ENCODE measurements at regions not wholly inside any gene's neighbourhood (a gene's known extent, or its start where the extent isn't known, plus 50 kb on each side); places are given as distances from the start of the nearest gene placed in this dataset.
"Not testable (repeated sequence)": the region's sequence is repeated elsewhere in the genome, so short reads cannot be mapped to it uniquely, and the experiment has no call there.

DNA sequence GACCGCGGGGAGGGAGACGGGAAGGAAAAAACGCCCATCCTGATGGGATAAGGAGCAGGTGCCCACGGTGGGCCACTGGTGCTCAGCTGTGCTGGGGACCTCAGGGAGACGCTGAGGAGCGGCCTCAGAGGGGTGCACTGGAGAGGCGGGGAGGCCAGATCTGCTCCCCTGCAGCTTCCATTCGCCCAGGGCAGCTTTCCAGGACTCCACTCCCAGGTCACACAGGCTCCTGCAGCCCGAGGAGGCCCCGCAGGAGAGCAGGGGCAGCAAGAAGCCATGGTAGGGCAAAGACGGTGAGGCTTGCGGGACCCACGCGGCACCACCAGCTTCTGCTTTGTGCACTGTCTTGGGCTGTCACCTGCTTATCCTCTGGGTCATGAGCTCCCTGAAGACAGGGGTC, 82.5 kb upstream of the SULF2 start:
- DNase-seq = no peak

DNA sequence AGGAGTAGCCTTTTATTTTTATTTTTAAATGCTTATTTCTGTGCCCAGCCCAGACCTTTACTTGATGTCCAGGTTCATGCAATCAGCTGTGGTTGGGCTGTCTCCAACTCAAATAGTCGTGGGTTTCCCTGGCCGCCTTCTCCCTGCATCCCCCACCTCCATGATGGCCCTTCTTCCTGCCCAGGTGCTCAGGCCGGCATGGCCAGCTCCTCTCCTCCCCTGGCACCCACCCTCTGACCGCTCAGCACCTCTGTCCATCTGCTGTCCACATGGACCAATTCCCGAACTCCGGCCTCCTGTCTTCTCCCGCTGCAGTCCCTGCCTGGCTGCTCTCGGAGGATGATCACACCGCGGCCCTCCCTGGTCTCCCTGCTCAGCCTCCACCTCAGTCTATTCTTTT, 81.2 kb upstream of the SULF2 start:
- no peak for DNase-seq

DNA sequence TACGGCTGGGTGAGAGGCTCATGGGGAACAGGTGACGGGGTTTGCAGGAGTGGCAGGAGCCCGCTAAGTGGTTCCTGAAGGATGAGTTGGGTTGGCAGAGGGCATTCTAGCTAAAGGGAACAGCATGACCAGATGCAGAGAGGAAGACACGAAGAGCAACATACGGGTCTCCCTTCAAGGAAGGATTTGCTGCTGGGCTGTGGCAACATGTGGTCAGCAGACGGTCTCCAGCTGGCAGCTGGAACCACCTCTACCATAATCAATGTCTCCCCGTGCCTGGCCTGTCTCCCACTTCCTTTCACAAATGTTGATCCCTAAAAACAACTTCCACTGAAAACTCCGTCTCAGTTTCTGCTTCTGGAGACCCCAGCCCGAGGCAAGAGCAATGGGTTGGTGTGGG, 80.6 kb upstream of the SULF2 start:
- DNase-seq = no peak

DNA sequence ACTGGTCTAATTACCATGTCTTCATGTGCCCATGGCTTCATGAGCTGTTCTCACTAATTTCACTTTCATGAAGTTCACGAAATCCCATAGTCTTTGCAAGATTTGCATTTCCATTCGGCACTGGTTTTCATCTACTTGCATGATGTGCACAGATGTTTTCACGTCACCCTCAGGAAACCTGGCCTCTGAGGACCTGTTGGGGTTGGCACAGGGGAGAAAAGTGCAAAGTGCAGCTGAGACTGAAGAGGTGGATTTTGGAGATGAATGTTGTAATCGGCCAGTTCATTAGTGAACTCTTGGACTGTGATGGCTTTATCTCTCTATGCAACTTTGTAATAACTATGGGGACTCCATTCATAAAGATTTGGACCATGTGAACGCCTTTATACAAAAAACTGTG, 80.2 kb upstream of the SULF2 start:
- no peak for DNase-seq

DNA sequence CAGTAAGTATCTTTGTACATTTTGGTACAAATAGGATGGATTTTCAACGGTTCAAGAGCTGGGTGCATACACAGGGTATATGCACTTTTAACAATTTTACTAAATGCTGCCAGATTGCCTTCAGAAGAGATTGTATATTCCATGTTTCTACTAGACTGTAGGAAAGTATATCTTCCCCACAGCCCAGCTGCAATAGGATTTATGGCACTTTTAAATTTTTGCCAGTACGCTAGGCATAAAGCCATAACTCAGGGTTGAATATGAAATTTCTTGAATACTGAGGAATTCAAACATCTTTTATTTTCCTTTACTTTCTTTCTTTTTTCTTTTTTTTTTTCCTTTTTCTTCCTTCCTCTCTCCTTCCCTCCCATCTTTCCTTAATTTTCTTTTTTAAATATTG, 78.7 kb upstream of the SULF2 start:
- DNase-seq = no peak

DNA sequence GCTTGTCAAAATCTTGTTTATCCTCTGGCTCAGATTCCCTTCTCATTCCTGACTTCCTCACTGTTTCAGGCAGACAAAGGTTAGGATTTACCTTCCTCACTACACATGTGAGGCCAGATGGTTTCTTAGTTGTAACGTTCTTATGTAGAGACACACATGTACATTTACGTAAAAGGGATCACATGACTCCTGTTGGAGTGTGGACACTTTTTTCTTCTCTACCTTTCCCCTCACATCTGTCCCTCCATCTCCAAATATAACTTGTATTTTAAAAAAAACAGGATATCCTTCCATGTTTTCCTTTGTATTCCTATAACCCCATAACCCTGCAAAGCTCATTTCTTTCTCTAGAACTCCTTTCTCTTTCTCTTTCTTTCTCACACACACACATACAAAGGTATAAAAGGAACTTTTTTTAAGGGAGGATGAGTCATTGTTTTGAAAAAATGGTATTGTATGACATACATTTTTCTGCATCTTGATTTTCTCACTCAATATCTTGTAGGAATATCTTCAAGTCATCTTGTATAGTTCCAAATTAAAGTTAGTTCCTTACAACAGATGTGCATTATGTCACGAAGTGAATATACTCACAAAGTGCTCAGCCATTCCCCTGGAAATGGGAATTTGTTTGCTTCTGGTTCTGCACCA, 78.2 kb upstream of the SULF2 start:
- DNase-seq = no peak

DNA sequence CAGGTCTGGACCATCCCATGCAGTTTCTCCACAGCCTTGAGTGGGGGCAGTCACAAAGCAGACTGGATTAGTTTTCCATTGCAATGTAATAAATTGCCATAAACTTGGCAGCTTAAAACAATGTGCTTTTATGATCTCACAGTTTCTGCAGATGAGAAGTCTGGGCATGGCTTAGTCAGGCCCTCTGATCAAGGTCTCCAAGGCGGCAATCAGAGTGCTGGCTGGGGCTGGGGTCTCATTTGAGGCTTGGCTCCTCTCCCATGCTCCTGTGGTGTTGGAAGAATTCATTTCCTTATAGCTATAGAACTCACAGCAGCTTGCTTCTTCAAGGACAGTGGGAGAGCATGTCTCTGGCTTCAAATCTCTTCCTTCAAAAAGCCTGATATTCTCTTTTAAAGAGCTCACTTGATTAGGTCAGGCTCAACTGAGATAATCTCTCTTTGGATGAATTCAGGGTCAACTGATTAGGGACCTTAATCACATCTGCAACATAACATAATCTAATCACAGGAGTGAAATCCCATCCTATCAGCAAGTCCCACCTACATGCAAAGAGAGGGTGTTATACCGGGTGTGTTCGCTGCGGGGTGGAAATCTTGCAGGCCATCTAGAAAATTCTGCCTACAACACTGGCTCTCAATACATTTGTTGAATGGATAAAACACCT, 77.4 kb upstream of the SULF2 start:
- no peak for DNase-seq

DNA sequence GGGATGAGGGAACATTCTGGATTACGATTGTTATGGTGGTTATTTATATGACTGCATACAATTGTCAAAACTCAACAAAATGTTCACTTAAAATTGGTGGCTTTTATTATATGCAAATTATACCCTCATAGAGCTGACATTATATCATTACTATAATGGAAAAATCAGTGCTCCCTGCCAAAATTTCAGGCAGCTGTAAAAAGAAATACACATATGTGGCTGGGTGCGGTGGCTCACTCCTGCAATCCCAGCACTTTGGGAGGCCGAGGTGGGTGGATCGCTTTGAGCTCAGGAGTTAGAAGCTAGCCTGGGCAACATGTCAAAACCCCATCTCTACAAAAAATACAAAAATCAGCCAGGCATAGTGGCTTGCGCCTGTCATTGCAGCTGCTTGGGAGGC, 75.8 kb upstream of the SULF2 start:
- DNase-seq = no peak

DNA sequence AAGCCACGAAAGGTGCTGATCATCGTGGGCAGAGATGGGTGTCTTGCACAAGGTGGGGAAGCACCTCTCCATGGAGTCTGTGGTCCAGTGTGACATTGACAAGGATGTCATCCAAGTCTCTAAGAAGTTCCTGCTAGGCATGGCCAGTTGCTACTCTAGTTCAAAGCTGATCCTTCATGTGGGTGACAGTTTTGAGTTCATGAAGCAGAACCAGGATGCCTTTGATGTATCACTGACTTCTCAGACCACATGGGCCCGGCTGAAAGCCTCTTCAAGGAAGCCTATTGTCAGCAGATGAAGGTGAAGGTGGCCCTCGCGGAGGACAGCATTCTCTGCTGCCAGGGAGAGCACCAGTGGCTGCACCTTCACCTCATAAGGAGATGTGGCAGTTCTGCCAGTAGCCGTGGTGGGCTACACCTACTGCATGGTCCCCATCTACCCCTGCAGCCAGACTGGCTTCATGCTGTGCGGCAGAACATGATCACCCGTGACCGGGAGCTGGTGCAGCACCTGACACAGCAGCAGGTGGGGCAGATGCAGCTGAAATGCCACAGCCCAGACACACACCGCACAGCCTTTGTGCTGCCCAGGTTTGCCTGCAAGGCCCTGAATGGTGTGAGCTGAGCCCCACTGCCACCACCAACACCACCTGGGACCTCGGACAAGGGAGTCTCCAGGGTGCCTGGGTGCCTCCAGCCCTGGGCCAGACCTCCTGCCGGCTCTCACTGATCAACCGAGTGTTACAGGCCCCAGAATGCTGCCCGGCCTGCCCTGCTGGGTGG, 75.0 kb upstream of the SULF2 start:
- DNase-seq = no peak

DNA sequence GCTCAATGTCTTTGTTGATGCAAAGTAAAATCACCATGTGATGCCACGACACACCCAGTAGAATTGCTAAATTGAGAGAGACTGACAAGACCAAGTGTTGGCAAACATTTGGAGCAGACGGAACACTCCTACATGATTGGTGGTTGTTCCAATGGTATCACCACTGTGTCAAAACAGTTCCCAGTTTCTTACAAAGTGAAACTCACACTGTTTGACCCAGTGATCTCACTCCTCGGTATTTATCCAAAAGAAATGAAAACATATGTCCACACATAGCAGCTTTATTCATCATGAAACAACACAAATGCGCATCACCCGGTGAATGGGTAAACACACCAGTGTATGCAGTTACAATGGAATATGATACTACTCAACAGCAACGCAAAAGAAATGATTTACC, 74.0 kb upstream of the SULF2 start:
- DNase-seq = no peak

DNA sequence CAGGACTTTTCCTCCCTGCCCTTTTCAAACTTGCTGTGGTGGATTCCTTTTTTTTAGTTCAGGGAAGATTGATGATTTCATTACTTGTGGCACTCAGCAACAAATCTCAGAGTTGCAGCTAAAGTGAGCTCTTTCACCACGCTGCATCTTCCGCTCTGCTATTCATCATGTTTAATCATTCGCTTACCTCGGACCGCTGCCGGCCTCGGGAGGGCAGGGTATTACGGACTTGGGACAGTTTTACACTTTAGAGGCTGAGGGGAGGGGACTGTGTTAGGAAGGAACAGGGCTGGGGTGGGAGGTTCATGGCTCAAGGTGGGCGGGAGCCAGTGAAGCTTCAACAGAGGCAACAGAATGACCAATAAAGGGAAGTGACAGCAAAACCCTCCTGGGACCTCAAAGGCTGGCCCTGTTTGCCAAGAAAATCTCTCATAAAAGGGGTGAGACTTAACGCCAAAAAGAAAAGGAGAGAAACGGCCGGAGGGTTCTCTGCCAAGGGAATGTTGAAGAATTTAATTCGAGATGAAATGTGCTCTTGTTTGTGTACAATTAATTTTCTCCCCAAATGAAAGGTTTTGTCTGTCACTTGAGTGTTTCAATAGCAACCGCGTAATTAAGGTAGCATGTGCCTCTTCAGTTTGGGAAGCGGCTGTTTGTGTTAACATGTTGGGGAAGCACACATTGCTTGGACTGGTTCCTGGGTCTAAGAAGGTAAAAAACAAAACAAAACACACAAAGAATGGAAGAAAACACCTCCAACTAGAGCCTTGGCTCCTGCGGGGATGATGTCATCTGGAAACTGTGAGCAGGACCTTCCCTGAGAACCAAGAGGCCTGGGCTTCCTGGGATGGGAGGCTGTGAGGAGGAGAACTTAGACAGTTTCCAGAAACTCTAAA, 72.5 kb upstream of the SULF2 start:
- no peak for DNase-seq

DNA sequence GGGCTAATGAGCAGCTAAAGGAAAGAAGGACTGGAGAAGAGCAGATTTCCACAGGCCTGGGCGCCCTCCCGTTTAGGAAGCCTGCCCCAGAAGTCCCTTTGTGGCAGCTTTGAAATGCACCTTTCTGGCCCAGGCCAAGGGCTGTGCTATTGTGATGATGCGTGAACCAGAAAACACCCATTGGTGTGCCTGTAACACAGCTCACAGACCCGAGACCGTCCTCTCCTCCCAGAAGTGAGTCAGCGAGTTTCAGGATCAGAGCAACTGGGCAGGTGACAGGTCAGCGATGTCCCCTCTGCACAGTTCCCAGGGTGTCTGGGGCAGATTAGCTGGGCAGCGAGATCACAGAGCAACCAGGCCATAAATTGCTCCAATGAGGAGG, 71.9 kb upstream of the SULF2 start:
- DNase-seq = no peak

DNA sequence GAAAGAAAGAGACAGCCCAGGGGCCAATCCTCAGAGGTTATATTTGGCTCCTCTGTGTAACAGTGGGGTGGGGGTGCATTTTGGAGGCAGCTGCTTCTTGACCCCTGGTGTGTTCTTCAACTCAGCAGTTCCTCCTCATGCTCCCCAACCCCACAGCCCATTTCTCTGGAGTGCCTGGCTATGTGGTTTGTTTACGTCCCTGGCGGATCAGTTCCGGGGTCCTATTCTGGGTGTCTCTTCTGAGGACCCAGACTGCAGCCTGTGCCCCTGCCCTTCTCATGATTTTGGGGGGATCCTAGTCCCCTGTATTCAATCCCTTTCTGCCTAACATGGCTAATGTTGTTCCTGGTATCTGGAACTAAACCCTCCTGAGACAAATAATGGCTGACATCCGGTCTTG, 70.5 kb upstream of the SULF2 start:
- no peak for DNase-seq

DNA sequence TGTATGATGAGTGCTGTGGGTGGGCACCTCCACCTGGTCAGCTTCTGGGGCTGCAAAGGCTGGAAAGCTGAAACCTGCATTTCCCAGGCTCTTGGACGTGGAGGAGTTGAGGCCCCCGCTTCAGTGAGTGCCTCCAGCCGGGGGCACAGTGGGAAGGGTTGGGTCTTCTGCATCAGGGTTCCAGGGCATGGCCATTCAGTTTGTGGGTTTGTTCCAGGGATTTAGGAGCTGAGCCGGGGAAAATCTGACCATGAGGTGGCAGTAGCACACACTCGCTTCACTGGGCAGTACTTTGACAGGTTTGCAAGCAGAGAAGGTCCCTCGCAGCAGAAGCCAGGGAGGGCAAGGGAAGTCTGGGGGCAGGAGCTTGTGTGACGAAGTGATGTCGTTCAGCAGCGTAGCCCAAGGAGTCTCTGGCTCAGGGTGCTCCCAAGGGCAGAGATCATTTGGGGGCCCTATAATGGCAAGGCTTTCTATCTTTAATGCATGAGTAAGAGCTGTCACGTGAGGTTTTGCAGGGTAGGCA, 69.5 kb upstream of the SULF2 start:
- DNase-seq = no peak

DNA sequence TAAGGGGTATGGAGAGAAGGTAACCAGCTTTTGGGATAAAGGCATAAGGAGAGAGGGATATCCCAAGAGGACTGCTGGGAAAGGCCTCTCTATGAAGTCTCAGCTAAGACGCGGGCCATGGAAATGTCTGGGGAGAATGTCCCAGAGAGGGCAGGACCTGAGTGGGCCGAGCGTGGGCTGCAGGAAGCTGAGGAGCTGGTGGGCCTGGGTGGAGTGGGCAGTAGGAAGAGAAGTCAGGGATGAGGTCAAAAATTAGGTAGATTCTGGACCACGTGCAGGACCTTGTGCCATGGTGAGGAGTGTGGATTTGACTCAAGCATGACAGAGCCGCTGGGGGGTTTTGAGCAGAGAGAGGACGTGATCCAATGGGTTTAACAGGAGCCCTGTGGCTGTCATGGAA, 66.5 kb upstream of the SULF2 start:
- DNase-seq = no peak

DNA sequence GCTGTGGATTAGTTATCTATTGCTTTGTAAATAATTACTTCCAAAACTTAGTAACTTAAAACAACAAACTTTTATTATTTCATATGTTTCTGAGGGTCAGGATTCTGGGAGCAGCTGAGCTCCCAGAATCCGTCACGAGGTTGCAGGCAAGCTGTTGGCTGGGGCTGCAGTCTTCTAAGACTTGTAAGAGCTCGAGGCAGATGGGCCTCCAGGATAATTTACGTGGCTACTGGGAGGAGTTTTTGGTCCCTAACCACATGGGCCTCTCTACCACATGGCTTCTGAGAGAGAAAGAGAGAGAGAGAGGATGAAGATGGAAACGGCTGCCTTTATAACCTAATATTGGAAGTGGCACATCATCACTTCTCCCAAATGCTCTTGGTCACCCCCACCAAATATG, 64.9 kb upstream of the SULF2 start:
- DNase-seq = no peak

DNA sequence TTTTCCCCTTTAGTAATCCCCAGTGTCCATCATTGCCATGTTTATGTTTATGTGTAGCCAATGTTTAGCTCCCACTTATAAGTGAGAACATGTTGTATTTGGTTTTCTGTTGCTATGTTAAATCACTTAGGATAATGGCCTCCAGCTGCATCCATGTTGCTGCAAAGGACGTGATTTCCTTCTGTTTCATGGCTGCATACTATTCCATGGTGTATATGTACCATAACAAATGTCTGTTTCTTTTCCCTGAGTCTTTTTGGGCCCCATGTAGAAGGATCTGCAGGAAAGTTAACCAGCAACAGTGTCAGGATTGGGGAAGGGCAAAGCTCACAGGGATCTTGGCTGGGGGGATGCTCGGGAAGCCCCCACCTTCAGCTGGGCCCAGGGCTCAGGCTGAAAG, 64.3 kb upstream of the SULF2 start:
- DNase-seq = no peak

DNA sequence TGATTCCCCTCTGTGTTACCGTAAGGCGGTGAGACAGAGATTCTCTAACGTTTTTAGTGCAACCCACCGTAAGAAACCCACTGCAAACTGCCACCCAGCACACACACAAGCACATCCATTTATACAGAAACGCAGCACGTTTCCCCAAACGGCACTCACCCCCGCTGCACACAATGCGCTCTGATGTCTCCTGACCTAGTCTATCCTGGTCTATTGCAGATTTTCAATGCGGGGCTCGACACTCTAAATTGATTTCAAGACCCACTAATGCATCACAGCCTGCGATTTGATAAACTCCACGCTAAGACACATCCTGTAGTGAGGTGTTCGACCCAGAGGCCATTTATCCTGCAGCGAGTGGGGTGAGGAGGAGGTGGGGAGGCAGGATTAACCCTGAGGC, 63.7 kb upstream of the SULF2 start:
- DNase-seq = no peak

DNA sequence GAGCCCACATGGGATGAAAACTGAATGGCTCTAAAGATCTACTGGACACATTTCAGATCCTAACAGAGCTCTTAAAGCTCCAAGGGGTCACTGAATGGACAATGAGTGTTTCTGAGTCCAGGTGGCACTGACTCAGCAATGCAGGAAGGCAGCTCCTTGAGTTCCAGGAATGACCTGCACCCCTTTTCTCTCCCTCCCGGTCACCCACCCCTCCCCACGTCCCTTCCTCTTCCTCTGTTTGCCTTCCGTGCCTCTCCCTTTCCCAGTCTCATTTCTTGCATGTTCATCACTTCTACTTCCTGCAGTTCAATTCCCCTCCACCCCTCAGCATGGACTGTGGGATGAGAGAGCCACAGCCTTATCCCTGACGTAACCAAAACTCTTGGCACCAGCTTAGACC, 63.3 kb upstream of the SULF2 start:
- not testable (repeated sequence) for DNase-seq

DNA sequence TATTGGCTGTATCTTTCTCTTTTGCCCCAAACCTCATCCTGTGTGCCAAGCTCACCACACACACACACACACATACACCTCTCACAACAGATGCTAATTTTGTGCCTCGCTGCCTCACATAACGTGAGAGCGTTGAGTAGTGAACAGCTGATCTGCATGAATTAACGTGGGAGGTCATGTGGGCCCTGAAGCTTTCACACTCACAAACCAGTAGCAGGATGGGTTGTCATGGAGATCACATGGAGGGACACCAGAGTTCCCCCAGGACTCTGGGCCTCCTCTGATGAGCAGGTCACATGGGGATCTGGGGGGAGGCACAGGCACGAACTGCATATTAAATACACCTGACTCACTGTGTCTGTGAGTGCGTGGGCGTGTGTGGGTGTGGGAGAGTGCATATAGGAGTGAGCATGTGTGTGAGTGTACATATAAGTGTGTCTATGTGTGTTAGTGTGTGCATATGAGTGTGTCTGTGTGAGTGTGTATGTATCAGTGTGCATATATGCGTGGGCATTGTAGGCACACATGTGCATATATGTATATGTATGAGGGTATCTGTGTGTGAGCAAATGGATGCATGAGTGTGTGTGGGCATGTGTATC, 62.7 kb upstream of the SULF2 start:
- DNase-seq = no peak

DNA sequence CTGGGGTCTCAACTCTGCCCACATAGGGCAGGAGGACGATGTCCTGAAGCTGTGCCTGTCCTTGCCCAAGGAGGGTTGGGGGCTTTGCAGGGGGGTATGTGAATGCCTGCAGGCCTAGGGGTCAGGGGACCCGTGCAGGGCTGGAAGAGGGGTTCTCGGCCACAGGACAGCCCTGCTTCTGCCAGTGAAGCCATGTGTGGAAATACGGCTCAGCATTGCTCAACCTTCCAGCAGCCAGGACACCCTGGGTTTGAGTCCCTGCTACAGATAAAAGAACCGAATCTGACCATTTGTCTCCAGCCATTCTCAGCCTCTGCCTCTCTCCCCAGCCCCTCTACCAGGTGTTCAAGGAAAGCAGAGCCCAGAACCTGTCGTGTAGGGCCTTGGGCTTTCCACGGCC, 61.9 kb upstream of the SULF2 start:
- not testable (repeated sequence) for DNase-seq

DNA sequence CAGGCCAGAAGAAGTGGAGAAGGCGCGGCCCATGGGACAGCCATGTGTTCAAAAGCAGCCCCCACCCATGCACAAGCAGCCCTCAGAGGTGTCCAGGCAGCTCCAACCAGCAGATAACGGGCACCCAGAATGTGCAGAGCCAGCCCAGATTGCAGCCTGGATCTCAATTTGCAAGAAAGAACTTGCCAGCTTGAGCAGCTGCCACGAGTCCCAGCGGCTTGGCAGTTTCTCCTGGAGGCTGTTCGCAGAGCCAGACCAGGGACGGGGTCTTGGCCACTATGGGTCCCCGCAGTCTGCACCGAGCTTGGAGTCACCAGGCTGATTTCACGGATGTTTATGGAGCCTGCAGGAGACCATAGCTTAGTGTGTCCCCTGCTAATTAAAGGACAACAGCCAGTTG, 61.4 kb upstream of the SULF2 start:
- not testable (repeated sequence) for DNase-seq
